NOMO-1 (cell line): ENCODE measurements at regions not wholly inside any gene's neighbourhood (a gene's known extent, or its start where the extent isn't known, plus 50 kb on each side); places are given as distances from the start of the nearest gene placed in this dataset.
A peak's percentile ranks its signal among the peaks of the same experiment; 100 is the strongest.

ENCODE experiments used
- DNase-seq, 2 experiments: peaks; one replicate each; lab custom pipeline; 2025; ENCODE audit not compliant: unreplicated experiment in 2 of 2; lab: John Stamatoyannopoulos, UW

GRCh38 chr4:129167640-129168260 lies 71.8 kb downstream of the C4orf33 start:
- no peak for DNase-seq

GRCh38 chr4:129172181-129172580 lies 76.2 kb downstream of the C4orf33 start:
- no peak for DNase-seq

GRCh38 chr4:129176864-129177263 lies 80.9 kb downstream of the C4orf33 start:
- no peak for DNase-seq

GRCh38 chr4:129179276-129179675 lies 83.3 kb downstream of the C4orf33 start:
- DNase-seq, result no peak

GRCh38 chr4:129189630-129190029 lies 93.7 kb downstream of the C4orf33 start:
- DNase-seq, result no peak

GRCh38 chr4:129193357-129194100 lies 97.6 kb downstream of the C4orf33 start:
- DNase-seq, result no peak

- no peak for DNase-seq
Observed at GRCh38 chr4:129208481-129208880, 112.5 kb downstream of the C4orf33 start.

GRCh38 chr4:129213692-129214091 lies 117.7 kb downstream of the C4orf33 start:
- no peak for DNase-seq

- peak; percentile 1 to 50 for DNase-seq
Observed at GRCh38 chr4:129218360-129218759, 122.4 kb downstream of the C4orf33 start.

- DNase-seq, result no peak
Observed at GRCh38 chr4:129218897-129219296, 122.9 kb downstream of the C4orf33 start.

- DNase-seq, result no peak
Observed at GRCh38 chr4:129220254-129220653, 124.3 kb downstream of the C4orf33 start.

GRCh38 chr4:129223945-129224344 lies 128.0 kb downstream of the C4orf33 start:
- no peak for DNase-seq

GRCh38 chr4:129230846-129231245 lies 134.9 kb downstream of the C4orf33 start:
- DNase-seq, result no peak

- DNase-seq, result no peak
Observed at GRCh38 chr4:129231945-129232588, 136.1 kb downstream of the C4orf33 start.

- no peak for DNase-seq
Observed at GRCh38 chr4:129232589-129233337, 136.8 kb downstream of the C4orf33 start.

- no peak for DNase-seq
Observed at GRCh38 chr4:129233691-129234090, 137.7 kb downstream of the C4orf33 start.

GRCh38 chr4:129236351-129236750 lies 140.4 kb downstream of the C4orf33 start:
- DNase-seq, result no peak

GRCh38 chr4:129239088-129239487 lies 143.1 kb downstream of the C4orf33 start:
- DNase-seq, result no peak

GRCh38 chr4:129240816-129241215 lies 144.9 kb downstream of the C4orf33 start:
- no peak for DNase-seq

- no peak for DNase-seq
Observed at GRCh38 chr4:129246145-129246544, 150.2 kb downstream of the C4orf33 start.

GRCh38 chr4:129246910-129247461 lies 151.0 kb downstream of the C4orf33 start:
- DNase-seq, result no peak
